NCI-H1417 (cell line): ENCODE measurements at regions not wholly inside any gene's neighbourhood (a gene's known extent, or its start where the extent isn't known, plus 50 kb on each side); places are given as distances from the start of the nearest gene placed in this dataset.

Experiments
- DNase-seq, 3 experiments: peaks; one replicate each; lab custom pipeline; 2025; lab: John Stamatoyannopoulos, UW

GRCh38 chr12:58268069-58268468, 326.7 kb downstream of the ATP23 start:
- no peak for DNase-seq

DNA sequence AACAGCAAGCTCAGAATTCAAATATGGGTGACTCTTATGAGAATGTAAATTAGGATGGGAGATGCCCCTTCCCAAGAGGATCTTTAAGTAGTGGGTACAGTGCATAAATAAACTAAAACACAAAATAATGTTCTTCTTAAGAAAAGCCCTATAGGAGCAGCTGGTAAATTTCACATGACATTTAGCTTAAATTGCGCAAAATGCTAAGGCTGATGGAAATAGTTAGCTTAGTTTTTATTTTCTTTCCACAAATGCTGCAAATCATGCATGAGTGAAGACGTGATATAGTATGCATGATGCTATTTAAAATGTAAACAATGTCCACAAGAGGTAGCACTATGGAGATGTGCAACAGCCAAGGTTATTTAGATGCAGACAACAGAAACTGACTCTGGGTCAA, 328.1 kb downstream of the ATP23 start:
- DNase-seq = no peak

- no peak for DNase-seq
Observed at GRCh38 chr12:58270966-58271705, 329.8 kb downstream of the ATP23 start.

DNA sequence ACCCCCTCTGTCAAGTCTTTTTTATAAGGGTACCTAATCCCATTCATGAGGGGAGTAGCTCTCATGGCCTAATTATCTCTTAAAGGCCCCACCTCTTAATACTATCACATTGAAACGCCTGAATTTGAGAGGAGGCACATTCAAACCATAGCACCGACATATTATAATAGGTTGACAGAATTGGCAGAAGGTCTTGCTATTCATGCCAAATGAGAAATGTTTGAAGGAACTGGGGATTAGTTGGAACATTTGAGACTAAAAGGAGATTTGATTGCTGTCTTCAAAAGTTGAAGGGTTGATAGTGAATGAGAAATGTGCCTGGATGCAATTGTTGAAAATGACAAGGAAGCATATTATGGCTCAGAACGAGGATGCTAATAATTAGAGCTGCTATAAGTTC, 331.1 kb downstream of the ATP23 start:
- no peak for DNase-seq

DNA sequence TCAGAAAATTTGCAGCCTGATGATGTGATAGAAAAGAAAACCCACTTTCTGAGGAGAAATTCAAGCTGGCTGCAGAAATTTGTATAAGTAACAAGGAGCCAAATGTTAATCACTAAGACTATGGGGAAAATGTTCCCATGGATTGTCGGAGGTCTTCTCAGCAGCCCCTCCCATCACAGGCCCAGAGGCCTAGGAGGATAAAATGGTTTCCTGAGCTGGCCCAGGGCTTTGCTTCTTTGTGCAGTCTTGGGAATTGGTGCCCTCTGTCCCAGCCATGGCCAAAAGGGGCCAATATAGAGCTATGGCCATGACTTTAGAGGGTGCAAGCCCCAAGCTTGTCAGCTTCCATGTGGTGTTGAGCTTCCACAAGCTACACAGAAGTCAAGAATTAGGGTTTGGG, 335.9 kb downstream of the ATP23 start:
- DNase-seq = no peak

DNA sequence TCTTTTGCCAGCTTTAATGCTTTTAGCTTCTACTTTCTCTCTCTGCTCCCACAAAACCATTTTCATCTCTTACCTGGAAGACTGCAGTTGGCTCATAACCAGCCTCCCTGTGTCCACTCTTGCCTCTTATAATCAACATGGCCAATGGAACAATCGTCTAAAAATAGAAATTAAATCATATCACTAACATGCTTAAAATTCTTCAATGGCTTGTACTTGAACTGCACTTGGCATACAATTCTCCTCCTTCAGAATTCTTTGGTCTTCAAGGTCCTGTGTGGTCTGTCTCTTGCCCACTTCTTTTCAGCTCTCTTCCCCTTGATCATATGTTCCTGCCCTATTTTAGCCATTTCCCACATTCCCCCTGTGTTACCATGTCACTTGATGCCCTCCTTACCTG, 342.2 kb downstream of the ATP23 start:
- no peak for DNase-seq

DNA sequence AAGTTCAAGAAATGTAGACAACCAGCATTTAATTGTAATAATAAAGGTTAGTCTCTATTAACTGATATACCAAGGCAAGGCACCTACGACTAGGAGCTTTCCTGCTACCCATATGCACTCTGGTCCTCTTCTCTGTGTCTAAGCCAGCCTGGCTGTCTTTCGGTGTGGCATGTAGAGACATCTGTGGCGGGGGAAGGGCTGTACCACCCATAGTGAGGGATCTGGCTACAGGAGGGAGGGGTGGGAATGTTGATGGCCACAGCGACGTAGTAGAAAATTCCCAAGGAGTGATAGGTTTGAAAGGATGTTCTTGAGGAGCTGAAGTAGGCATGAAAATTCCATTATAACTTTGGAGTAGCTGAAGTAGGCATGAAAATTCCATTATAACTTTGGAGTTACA, 344.2 kb downstream of the ATP23 start:
- no peak for DNase-seq

DNA sequence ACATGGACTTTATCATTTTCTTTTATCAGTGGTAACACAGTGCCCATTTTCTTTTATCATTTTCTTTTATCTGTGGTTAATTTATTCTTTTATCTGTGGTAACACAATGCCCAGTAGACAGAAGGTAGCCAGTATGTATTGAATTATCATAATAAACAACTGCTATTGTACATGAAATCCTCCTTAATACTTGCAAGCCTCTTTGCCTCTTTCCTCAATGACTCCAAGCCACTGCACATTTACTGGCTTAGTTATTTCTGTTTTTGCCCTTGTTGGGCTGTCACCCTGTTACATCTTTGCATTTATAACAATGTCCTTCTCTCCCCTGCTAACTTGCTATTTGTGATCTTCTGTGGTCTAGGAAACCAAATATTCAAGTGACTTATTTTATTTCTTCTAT, 345.0 kb downstream of the ATP23 start:
- no peak for DNase-seq

DNA sequence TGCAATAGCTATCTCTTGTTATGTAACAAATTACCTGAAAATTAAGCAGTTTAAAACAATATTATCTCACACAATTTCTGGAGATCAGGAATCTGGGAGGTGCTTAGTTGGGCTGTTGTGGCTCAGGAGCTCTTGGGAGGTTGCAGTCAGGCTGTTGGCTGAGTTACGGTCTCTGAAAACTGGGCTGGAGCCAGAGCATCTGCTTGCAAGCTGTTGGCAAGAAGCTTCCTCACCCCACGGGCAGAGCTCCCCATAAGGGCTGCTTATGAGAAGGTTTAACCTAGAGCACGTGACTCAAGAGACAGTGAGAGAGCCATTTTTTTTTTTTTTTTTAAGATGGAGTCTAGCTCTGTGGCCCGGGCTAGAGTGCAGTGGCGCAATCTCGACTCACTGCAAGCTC, 346.8 kb downstream of the ATP23 start:
- DNase-seq = no peak

- DNase-seq = no peak
Observed at GRCh38 chr12:58291106-58291505, 349.7 kb downstream of the ATP23 start.

DNA sequence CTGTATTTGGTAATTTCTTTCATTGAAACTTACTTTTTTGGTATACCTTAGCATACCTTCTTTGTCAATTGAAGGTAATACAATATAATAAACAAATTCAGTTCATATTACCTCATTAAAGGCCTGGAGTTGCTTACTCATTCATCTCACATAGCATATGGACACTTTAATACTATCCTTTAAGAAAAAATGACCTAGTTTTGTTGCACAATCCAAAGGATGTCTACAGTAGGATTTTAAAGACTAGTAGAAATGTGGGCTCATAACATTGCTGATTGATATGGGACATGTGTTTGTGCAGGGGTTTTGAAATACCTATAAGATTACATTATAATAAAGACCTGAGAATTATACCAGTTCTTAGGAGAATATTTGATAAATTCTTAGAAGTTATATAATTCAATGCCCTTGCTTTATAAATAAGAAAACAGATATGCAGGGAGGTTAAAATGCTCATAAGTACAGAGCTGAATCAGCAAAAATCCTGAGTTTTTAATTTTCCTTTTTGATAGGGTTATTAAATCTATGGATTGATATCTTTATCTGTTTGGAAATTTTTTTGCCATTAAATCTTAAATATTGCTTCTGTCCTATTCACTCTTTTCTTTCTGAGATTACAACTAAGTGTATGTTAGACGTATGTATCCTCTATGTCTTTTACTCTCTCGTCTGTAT, 352.1 kb downstream of the ATP23 start:
- DNase-seq = no peak

- no peak for DNase-seq
Observed at GRCh38 chr12:58295268-58295667, 353.9 kb downstream of the ATP23 start.

- DNase-seq = no peak
Observed at GRCh38 chr12:58296863-58297262, 355.5 kb downstream of the ATP23 start.

- DNase-seq = no peak
Observed at GRCh38 chr12:58298803-58299202, 357.4 kb downstream of the ATP23 start.

DNA sequence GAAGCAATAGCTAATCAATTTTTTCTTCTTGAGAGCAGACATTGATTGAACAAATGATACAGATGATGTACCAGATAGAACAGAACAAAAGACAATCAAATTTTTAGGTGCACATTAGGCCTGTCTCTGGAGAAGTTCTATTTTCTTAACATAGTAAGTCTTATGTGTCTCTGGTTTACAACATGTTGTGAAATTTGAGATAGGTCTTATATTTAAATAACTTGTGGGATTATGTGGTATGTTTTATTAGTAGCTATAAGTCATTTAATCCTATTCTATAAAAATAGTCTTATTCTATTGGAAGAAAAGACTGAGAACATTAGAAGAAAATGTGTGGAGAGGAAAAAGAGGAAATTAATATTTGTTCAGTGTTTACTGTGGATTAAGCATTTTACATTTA, 358.0 kb downstream of the ATP23 start:
- no peak for DNase-seq

- peak in 1 of 3 experiments; percentile 22 for DNase-seq
Observed at GRCh38 chr12:58301038-58301729, 359.8 kb downstream of the ATP23 start.

DNA sequence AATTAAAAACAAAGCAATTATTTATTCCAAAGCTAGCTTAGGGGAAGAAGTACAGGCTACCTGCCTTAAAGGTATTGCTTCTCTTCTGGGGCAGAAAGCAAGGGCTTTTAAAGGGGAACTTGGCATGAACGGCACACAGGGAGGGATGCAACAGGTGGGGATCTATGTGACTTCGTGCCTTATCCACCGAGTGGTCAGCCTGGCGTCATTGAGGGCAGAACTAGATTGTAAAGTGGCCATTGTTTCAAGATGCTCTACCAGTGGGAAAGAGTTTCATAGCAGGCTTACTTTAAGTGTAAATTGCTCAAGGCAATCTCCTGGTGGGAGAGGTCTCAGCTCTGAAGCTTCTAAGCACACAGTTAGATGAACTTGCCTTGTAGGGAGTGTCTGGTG, 360.4 kb downstream of the ATP23 start:
- peak in 2 of 3 experiments; percentile 16 to 37 for DNase-seq

DNA sequence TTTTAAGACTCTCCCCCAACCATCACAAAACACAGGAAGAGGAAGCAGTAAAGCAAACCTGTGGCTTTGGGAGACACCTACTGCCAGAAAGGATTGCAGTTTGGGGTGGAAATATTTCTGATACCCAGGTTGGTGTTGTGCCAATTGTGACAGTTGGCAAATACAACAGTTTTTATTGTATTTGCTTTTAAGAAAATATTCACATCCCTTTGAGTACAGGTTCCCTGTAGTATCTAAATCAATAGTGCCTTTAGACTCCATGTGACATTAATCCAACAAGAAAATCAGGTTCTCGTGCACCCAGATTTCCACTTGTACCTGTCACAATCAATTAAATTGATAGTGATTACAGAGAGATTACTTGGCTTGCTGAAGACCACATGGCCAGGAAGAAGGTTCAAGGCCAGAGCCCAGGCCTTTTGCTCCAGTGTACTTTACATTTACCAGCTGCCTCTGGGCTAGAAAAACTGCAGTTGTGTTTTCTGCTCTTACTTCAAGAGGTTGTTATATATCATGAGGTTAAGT, 361.2 kb downstream of the ATP23 start:
- DNase-seq = peak in 2 of 3 experiments; percentile 63 to 81

GRCh38 chr12:58306266-58307000, 365.1 kb downstream of the ATP23 start:
- DNase-seq = no peak

DNA sequence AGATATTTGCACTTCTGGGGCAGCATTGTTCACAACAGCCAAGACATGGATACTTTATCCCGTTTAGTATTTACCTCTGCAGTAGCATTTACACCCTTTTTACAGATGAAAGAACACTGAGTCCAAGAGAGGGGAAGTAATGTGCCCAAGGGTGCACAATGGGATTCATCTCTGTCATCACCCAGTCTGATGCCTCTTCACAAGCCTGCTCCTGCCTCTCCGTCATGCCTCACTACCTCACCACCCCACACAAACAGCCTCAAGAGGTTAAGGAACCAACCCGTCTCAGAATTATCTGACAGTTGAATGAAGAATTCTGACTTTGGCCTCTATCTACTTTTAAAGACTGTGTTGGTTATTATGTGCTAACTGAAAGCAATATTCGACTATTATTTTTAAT, 368.4 kb downstream of the ATP23 start:
- DNase-seq = peak in 1 of 3 experiments; percentile 69

- DNase-seq = no peak
Observed at GRCh38 chr12:58310368-58310767, 369.0 kb downstream of the ATP23 start.
